HepG2 (cell line): ENCODE measurements at regions not wholly inside any gene's neighbourhood (a gene's known extent, or its start where the extent isn't known, plus 50 kb on each side); places are given as distances from the start of the nearest gene placed in this dataset.

Source experiments
- ATAC-seq: fragments of 200-7000 bp; cut with Tn5 transposase; 3 replicates; pipeline ENCODE4 v1.9.1; 2020; ENCODE audit warnings: mild to moderate bottlenecking, moderate library complexity
- BruUV-seq: library from RNA; stranded (reverse); fragments of 400-500 nt; replicated peaks from 2 replicates; lab custom pipeline; 2021; lab: Mats Ljungman, UMichigan
- CTCF ChIA-PET: fragments of 300-600 bp; formaldehyde crosslinking; extraction: SDS; loops from one replicate; lab custom pipeline; 2021; ENCODE audit warnings: low total read pairs, inconsistent platforms, low intra/inter-chr PET ratio; lab: Yijun Ruan, JAX
- POLR2A ChIA-PET: fragments of 350-600 bp; sonication (Branson Sonifier 250); formaldehyde crosslinking; loops from one replicate; lab custom pipeline; 2020; ENCODE audit warnings: antibody characterized with exemption, inconsistent platforms; lab: Yijun Ruan, JAX
- DNase-seq: peaks from one replicate; pipeline ENCODE4 v3.0.0-alpha.2; 2015; ENCODE audit warnings: low spot score
- FAIRE-seq: peaks from 3 replicates; lab custom pipeline; 2011; peaks lifted over from hg19 to GRCh38; lab: Jason Lieb, UNC
- H2AFZ ChIP-seq: one replicate; pipeline ENCODE4 v1.6.1; 2011; ENCODE audit warnings: low read length, inconsistent platforms
- H3K27ac ChIP-seq: fragments of 300-600 bp; 3 replicates; pipeline ENCODE4 v1.8.0; 2011; ENCODE audit warnings: mixed run types, mild to moderate bottlenecking, mixed read lengths, low read length, inconsistent platforms; ENCODE audit not compliant: insufficient read depth; ENCODE audit errors: extremely low read length
- H3K27me3 ChIP-seq, 2 experiments: fragments of 200-600 bp in 1 of 2; 2 replicates in 1 of 2; 3 replicates in 1 of 2; pipeline versions ENCODE4 v1.6.0 to v1.8.0; 2011; ENCODE audit warnings: low read length in 2 of 2, mild to moderate bottlenecking in 2 of 2, moderate library complexity in 2 of 2, inconsistent platforms in 1 of 2; ENCODE audit not compliant: insufficient read depth in 2 of 2, control insufficient read depth in 1 of 2
- H3K36me3 ChIP-seq, 2 experiments: fragments of 200-600 bp in 1 of 2; replicated peaks in 1 of 2; 2 replicates in 1 of 2; 3 replicates in 1 of 2; pipeline versions ENCODE4 v1.5.1 to v1.8.0; 2011; ENCODE audit warnings: low read length in 2 of 2, inconsistent platforms in 1 of 2; ENCODE audit not compliant: insufficient read depth in 2 of 2, control insufficient read depth in 1 of 2
- H3K4me1 ChIP-seq: 2 replicates; pipeline ENCODE4 v1.5.1; 2012; ENCODE audit warnings: low read length, inconsistent platforms; ENCODE audit not compliant: insufficient read depth
- H3K4me2 ChIP-seq: 2 replicates; pipeline ENCODE4 v1.6.0; 2011; ENCODE audit warnings: low read depth, low read length, inconsistent platforms
- H3K4me3 ChIP-seq, 3 experiments: fragments of 200-600 bp in 1 of 3; sonication (generic), shearing (Covaris generic) in 1 of 3; replicated peaks in 1 of 3; 2 replicates each; pipeline ENCODE4 v1.5.1; 2011 to 2016; ENCODE audit warnings: low read length in 3 of 3, inconsistent platforms in 2 of 3, low read depth in 2 of 3, mild to moderate bottlenecking in 2 of 3, control low read depth in 1 of 3, mixed read lengths in 1 of 3; ENCODE audit not compliant: insufficient read depth in 1 of 3
- H3K79me2 ChIP-seq: one replicate; pipeline ENCODE4 v1.6.1; 2011; ENCODE audit warnings: low read length, inconsistent platforms; ENCODE audit not compliant: insufficient read depth
- H3K9ac ChIP-seq: 2 replicates; pipeline ENCODE4 v1.6.0; 2011; ENCODE audit warnings: mild to moderate bottlenecking, low read depth, low read length, inconsistent platforms; ENCODE audit not compliant: insufficient read depth
- H3K9me3 ChIP-seq: 2 replicates; pipeline ENCODE4 v1.5.1; 2012; ENCODE audit warnings: mild to moderate bottlenecking, low read length
- H4K20me1 ChIP-seq: 2 replicates; pipeline ENCODE4 v1.6.0; 2011; ENCODE audit warnings: inconsistent platforms, mild to moderate bottlenecking, low read length, moderate library complexity; ENCODE audit not compliant: insufficient read depth
- AHR ChIP-seq: IDR thresholded peaks from 2 replicates; pipeline ENCODE4 v1.6.1; 2018; ENCODE audit warnings: missing genetic modification reagents, missing compliant biosample characterization
- ATAD3A ChIP-seq: sonication (generic); formaldehyde crosslinking; IDR thresholded peaks from 2 replicates; pipeline ENCODE4 v1.4.0; 2020; ENCODE audit warnings: missing genetic modification reagents
- EP300 ChIP-seq, 3 experiments: sonication (generic) in 1 of 3; formaldehyde crosslinking in 1 of 3; IDR thresholded peaks; 2 replicates each; pipeline versions ENCODE4 v1.5.1 to v1.6.1; 2011 to 2020; ENCODE audit warnings: low read depth in 2 of 3, low read length in 2 of 3, borderline replicate concordance in 1 of 3, improper control_type of control experiment in 1 of 3, mild to moderate bottlenecking in 1 of 3, missing genetic modification reagents in 1 of 3, moderate library complexity in 1 of 3
- GLMP ChIP-seq: sonication (generic); formaldehyde crosslinking; IDR thresholded peaks from 2 replicates; pipeline ENCODE4 v1.9.0; 2021; ENCODE audit warnings: missing genetic modification reagents, mild to moderate bottlenecking, borderline replicate concordance
- KAT7 ChIP-seq: IDR thresholded peaks from 2 replicates; pipeline ENCODE4 v1.6.1; 2018; ENCODE audit warnings: borderline replicate concordance, missing compliant biosample characterization
- MAFF ChIP-seq: IDR thresholded peaks from 2 replicates; pipeline ENCODE4 v1.6.1; 2011; ENCODE audit warnings: low read depth, low read length, improper control_type of control experiment
- POLR2AphosphoS2 ChIP-seq: IDR thresholded peaks from 2 replicates; pipeline ENCODE4 v1.6.1; 2011; ENCODE audit warnings: low read depth, low read length, improper control_type of control experiment
- RAD51 ChIP-seq: fragments of 450-650 bp; IDR thresholded peaks from 2 replicates; pipeline ENCODE4 v1.6.1; 2016; ENCODE audit warnings: borderline replicate concordance
- REST ChIP-seq, 2 experiments: IDR thresholded peaks; 2 replicates each; pipeline ENCODE4 v1.6.1; 2011 to 2012; ENCODE audit warnings: low read length in 2 of 2, borderline replicate concordance in 1 of 2, low read depth in 1 of 2, mild to moderate bottlenecking in 1 of 2, moderate library complexity in 1 of 2
- TAF1 ChIP-seq: sonication (generic); formaldehyde crosslinking; IDR thresholded peaks from 2 replicates; pipeline ENCODE4 v1.4.0; 2020; ENCODE audit warnings: missing genetic modification reagents
- TSC22D2 ChIP-seq: sonication (generic); formaldehyde crosslinking; IDR thresholded peaks from 2 replicates; pipeline ENCODE4 v1.5.1; 2020; ENCODE audit warnings: missing genetic modification reagents, mild to moderate bottlenecking, borderline replicate concordance
- ZNF12 ChIP-seq: sonication (generic); formaldehyde crosslinking; IDR thresholded peaks from 2 replicates; pipeline ENCODE4 v1.5.0; 2020; ENCODE audit warnings: missing genetic modification reagents
- ZNF225 ChIP-seq: sonication (generic); formaldehyde crosslinking; IDR thresholded peaks from 2 replicates; pipeline ENCODE4 v1.4.0; 2020; ENCODE audit warnings: mild to moderate bottlenecking, missing genetic modification reagents
- ZNF276 ChIP-seq: sonication (generic); formaldehyde crosslinking; IDR thresholded peaks from 2 replicates; pipeline ENCODE4 v1.4.0; 2020; ENCODE audit warnings: mild to moderate bottlenecking, low read depth, missing genetic modification reagents
- WGBS: methylation state at CpG from one replicate; pipeline ENCODE4 v1.1.6; 2017; ENCODE audit warnings: low lambda C conversion rate; 5-methylcytosine and 5-hydroxymethylcytosine counted together
- in situ Hi-C: cut with HindIII; loops from 2 replicates; pipeline ENCODE4 v1.10.0; 2017; ENCODE audit warnings: low pct_unique_long_range_greater_than_20kb; ENCODE audit not compliant: extremely low pct_ligation_motif_present
- intact Hi-C: fragments of 100-400 bp; cut with micrococcal nuclease; formaldehyde crosslinking; loops from one replicate; pipeline ENCODE4 v1.10.0; 2022; ENCODE audit not compliant: unreplicated experiment

- FAIRE-seq (no peak), ATAC-seq (no peak), DNase-seq (no peak)
- ChIA-PET POLR2A (no interaction called here), CTCF (no interaction called here)
- no peaks in the 10 kb centered on the region for H3K79me2 ChIP-seq
- intact Hi-C loops, result no loop called here
- no peaks in the 10 kb centered on the region for H3K36me3 ChIP-seq
- H3K9ac ChIP-seq, result no peak overlapping the region
- in situ Hi-C loops, result no loop called here
- BruUV-seq, result no TSS peak
- TF ChIP-seq MAFF (no peak), ZNF276 (CRISPR knock-in tag) (no peak), ZNF12 (CRISPR knock-in tag) (no peak), TSC22D2 (CRISPR knock-in tag) (no peak), ZNF225 (CRISPR knock-in tag) (no peak), ATAD3A (CRISPR knock-in tag) (no peak), REST (IDR thresholded peaks at IDR 0.05; ENCODE audit: borderline replicate concordance in 1 of 2, low read depth in 1 of 2, low read length in 2 of 2) (no peak), EP300 (IDR thresholded peaks at IDR 0.05; ENCODE audit: low read depth in 2 of 2, low read length in 2 of 2) (no peak), EP300 (CRISPR knock-in tag; IDR thresholded peaks at IDR 0.05; ENCODE audit: borderline replicate concordance) (no peak), RAD51 (no peak), AHR (CRISPR knock-in tag) (no peak), KAT7 (no peak), TAF1 (no peak), GLMP (CRISPR knock-in tag) (no peak), POLR2AphosphoS2 (no peak)
- H3K27ac ChIP-seq, result no peak overlapping the region
- no peak overlapping the region for H3K4me2 ChIP-seq
- H3K4me1 ChIP-seq, result no peaks in the 10 kb centered on the region
- peaks cover 0 to 3% of the 10 kb centered on the region in 2 experiments; a peak in 1 of 5 replicates for H3K27me3 ChIP-seq
- no peaks in the 10 kb centered on the region for H4K20me1 ChIP-seq
- 38% methylated on average over 10 of the region's 10 CpGs for WGBS
- no peaks in the 10 kb centered on the region for H3K9me3 ChIP-seq
- no peak overlapping the region for H2AFZ ChIP-seq
- H3K4me3 ChIP-seq, result no peak overlapping the region
Observed at GRCh38 chr5:17005107-17005828, 69.2 kb upstream of the MYO10 start.
